Colonic mucosa (tissue), 4 donors: ENCODE measurements at regions not wholly inside any gene's neighbourhood (a gene's known extent, or its start where the extent isn't known, plus 50 kb on each side); places are given as distances from the start of the nearest gene placed in this dataset.

Experiments
- DNase-seq: peaks from one replicate; pipeline ENCODE4 v3.0.0-alpha.2; 2020
- H3K27ac ChIP-seq: fragments of 200-600 bp; one replicate; pipeline ENCODE4 v1.8.0; 2021
- H3K27me3 ChIP-seq: fragments of 200-600 bp; one replicate; pipeline ENCODE4 v1.8.0; 2021
- H3K36me3 ChIP-seq: fragments of 200-600 bp; one replicate; pipeline ENCODE4 v1.8.0; 2021
- H3K4me1 ChIP-seq: fragments of 200-600 bp; one replicate; pipeline ENCODE4 v1.8.0; 2021; ENCODE audit warnings: mild to moderate bottlenecking
- H3K4me3 ChIP-seq: fragments of 200-600 bp; one replicate; pipeline ENCODE4 v1.8.0; 2021
- H3K9ac ChIP-seq, 2 donors: one replicate each; pipeline ENCODE4 v1.7.0; 2013; ENCODE audit warnings: control low read depth in 2 of 2, low read depth in 2 of 2, low read length in 2 of 2
- H3K9me3 ChIP-seq: fragments of 200-600 bp; one replicate; pipeline ENCODE4 v1.8.0; 2021
- CTCF ChIP-seq: fragments of 200-600 bp; IDR thresholded peaks from one replicate; pipeline ENCODE4 v1.8.0; 2022; ENCODE audit warnings: antibody characterized with exemption, mild to moderate bottlenecking
- intact Hi-C: fragments of 100-400 bp; cut with DNase I; formaldehyde crosslinking; loops from one replicate; pipeline ENCODE4 v1.14.1; 2022
- donor health status: healthy.
- donor health status: DM: no; HTN: no; CAD: no.
- donor health status: DM: no; HTN: no; CAD: no.

DNA sequence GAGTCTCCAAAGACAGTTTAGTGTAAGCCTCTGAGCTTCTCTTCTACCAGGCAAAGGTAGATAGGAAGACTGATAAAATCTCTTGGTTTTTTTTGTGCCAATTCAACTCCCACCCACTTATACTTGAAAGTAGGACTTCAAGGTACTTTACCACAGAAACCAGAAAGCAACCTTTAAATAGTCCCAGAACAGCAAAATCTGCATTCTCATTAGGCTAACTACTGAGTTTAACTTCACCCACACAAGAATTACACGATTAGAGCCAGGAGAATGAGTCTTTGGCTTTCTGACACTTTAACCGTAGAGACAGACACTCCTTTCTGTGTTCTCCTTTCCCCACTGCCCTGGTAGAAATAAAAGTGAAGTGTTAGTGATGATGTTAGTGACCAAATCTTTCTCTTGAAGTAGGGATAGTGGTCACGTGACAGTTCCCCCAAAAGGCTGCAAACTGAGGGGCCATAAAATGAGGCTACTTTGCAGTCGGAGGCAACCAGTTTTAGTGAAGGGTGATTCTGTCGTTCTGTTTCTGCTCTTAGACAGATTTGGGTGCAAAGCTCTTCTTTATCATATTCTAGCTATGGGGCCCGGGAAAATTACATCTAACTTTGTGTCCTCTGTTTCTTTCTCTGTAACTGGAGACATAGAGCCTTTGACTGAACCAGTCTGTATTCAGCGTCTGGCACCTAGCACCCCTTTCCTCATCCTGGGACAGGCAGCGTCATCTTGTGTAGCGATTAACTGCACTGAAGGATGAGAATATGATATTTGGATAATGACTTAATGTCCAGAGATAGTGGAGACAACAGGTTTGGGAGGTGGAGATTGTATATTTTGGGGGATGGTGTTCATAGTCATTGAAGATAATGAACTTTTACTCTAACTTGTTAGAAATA lies 206.4 kb upstream of the CITED2 start:
- intact Hi-C loops = no loop called here
- no peak for TF ChIP-seq CTCF
- Histone ChIP-seq H3K9me3 (no peaks in the 10 kb centered on the region), H3K4me1 (no peaks in the 10 kb centered on the region), H3K9ac (no peak overlapping the region), H3K27me3 (no peaks in the 10 kb centered on the region), H3K36me3 (no peaks in the 10 kb centered on the region), H3K27ac (no peak overlapping the region), H3K4me3 (no peak overlapping the region)
- no peak for DNase-seq

DNA sequence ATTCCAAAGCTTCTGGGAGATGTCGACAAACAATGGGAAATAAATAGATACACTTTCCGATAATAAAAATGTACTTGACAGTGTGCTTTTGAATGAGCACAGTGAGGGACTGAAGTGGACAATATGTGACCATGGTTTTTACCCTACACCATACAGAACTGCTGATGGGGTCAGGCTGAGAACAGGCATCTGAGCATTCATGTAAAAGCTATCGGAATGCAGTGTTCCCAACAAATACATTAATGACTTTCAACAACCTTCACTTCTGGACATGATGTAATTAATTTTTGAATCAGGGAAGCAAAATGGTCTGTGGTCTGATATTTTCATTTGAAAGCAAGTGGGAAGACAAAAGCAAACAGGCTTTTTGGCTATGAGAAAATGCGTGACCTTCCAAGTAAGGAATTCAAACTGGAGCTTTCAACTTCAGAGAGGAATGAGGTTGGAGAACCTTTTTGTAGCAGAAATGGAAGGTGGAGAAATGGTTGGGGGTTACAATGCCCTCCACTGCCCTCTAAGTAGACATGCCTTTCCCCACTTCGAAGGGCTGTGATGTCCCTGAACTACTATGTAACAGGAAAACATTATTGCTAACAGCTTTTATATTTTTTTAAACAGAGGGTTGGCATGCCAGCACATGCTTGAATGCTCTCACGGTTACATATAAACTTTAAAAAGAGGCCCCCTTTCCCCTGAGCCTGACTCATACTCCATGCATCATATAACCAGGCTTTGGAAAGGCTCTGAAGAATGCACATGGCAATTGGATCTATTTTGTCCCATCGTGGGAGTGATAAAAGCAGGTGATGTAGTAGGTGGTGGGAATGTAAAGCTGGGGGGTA lies 203.5 kb upstream of the CITED2 start:
- intact Hi-C loops = no loop called here
- H3K27me3 ChIP-seq = no peaks in the 10 kb centered on the region
- H3K9me3 ChIP-seq = no peaks in the 10 kb centered on the region
- DNase-seq = no peak
- no peak overlapping the region for H3K4me3 ChIP-seq
- H3K9ac ChIP-seq = no peak overlapping the region
- no peak overlapping the region for H3K27ac ChIP-seq
- H3K4me1 ChIP-seq = no peaks in the 10 kb centered on the region
- no peaks in the 10 kb centered on the region for H3K36me3 ChIP-seq
- TF ChIP-seq CTCF = no peak

- Histone ChIP-seq H3K4me1 (no peaks in the 10 kb centered on the region), H3K4me3 (no peak overlapping the region), H3K27me3 (no peaks in the 10 kb centered on the region), H3K27ac (no peak overlapping the region), H3K9me3 (no peaks in the 10 kb centered on the region), H3K36me3 (no peaks in the 10 kb centered on the region), H3K9ac (no peak overlapping the region)
- DNase-seq = no peak
- TF ChIP-seq CTCF = no peak
- intact Hi-C loops = no loop called here
Measured at GRCh38 chr6:139577124-139577762, 202.8 kb upstream of the CITED2 start.

- Histone ChIP-seq H3K36me3 (no peaks in the 10 kb centered on the region), H3K9me3 (no peaks in the 10 kb centered on the region), H3K27ac (no peak overlapping the region), H3K4me3 (no peak overlapping the region), H3K4me1 (no peaks in the 10 kb centered on the region), H3K9ac (no peak overlapping the region), H3K27me3 (no peaks in the 10 kb centered on the region)
- intact Hi-C loops = no loop called here
- no peak for TF ChIP-seq CTCF
- DNase-seq = no peak
Measured at GRCh38 chr6:139572001-139572400, 197.6 kb upstream of the CITED2 start.

DNA sequence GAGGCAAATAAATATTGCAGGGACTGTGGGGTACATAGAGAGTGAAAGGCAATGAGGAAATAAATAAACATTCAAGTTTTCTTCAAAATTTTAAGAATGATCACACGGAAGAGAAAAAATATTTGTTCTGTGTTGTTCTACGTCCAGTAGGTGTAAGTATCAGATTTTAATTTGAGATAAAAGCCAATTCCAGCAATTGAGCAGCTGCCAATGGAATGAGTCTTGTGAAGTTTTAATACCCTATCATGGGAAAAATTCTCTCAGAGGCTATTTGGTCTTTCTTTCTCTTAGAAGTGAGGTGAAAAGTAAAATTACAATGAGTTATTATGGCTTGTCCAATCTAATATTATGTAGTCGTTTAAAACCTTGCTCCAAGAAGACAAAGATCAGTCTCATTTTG lies 195.7 kb upstream of the CITED2 start:
- no peak overlapping the region for H3K4me3 ChIP-seq
- intact Hi-C loops = no loop called here
- no peaks in the 10 kb centered on the region for H3K27me3 ChIP-seq
- no peaks in the 10 kb centered on the region for H3K4me1 ChIP-seq
- H3K9me3 ChIP-seq = no peaks in the 10 kb centered on the region
- DNase-seq = no peak
- H3K36me3 ChIP-seq = no peaks in the 10 kb centered on the region
- H3K9ac ChIP-seq = no peak overlapping the region
- TF ChIP-seq CTCF = no peak
- no peak overlapping the region for H3K27ac ChIP-seq
